ENCODE measurements at regions not wholly inside any gene's neighbourhood (a gene's known extent, or its start where the extent isn't known, plus 50 kb on each side); places are given as distances from the start of the nearest gene placed in this dataset.
"Not testable (repeated sequence)": the region's sequence is repeated elsewhere in the genome, so short reads cannot be mapped to it uniquely, and the experiment has no call there.

GRCh38 chr7:153696242-153696641 lies 356.0 kb upstream of the DPP6 start:
- DNase-seq: no peak

DNA sequence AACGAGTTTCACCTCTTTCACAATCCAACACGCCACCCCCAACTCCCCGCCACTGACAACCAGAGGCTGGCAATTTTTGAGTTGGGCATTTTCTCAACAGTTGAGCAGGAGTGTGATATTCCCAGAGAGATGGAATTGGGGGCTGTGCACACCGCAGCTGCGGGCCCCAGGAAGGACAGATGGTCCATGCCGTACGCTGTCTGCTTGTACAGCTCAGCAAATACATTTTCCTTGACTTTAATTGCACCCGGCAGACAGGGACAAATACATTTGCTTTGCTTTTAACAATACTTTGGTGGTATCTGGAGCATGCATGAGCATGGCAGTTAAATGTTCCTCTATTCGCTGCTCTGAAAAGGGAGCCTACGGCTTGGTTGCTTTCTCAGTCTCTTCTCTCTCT lies 354.2 kb upstream of the DPP6 start:
- no peak for DNase-seq

- DNase-seq: no peak
Measured at GRCh38 chr7:153701678-153702077, 350.5 kb upstream of the DPP6 start.

GRCh38 chr7:153723892-153724291 lies 328.3 kb upstream of the DPP6 start:
- not testable (repeated sequence) for DNase-seq

GRCh38 chr7:153731504-153731903 lies 320.7 kb upstream of the DPP6 start:
- DNase-seq: not testable (repeated sequence)

GRCh38 chr7:153743434-153743833 lies 308.8 kb upstream of the DPP6 start:
- not testable (repeated sequence) for DNase-seq

DNA sequence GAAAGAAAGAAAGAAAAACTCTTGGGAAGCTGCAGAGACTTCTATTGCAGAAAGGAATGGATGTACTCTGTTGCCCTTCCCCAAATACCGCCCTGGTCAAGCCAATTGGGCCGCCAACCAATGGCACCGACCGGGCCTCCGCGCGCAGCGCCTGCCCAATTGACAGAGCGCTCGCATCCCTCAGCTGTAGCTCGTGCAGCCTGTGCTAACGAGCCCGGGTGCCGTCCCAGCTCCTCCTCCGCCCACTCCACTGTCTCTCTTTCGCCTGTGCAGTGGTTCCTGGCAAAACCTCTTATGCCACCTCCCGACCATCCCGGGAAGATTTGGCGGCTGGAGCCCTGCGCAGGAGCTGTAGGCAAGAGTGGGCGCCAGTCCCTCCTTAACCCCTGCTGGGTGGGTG lies 304.2 kb upstream of the DPP6 start:
- not testable (repeated sequence) for DNase-seq

GRCh38 chr7:153748885-153749284 lies 303.3 kb upstream of the DPP6 start:
- not testable (repeated sequence) for DNase-seq

- DNase-seq: not testable (repeated sequence)
Measured at GRCh38 chr7:153765869-153766268, 286.3 kb upstream of the DPP6 start.

DNA sequence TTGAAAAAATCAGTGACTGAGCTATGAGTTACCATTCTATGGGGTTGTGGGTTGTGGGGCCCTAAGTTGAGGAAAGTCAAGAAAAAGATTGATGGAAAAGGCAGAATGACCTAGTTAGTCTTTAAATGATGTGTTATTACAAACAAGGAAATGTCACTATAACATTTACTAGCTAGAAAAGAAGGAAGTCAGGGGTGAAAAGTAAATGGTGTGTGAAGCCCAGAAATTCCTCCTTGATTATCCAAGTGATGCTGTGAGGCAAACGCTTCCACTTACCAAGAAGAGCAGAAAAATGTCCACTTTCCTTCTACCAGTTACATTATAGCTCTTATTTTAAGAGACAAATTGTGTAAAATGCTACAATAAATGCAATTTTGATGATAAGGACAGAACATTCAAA lies 285.3 kb upstream of the DPP6 start:
- not testable (repeated sequence) for DNase-seq

DNA sequence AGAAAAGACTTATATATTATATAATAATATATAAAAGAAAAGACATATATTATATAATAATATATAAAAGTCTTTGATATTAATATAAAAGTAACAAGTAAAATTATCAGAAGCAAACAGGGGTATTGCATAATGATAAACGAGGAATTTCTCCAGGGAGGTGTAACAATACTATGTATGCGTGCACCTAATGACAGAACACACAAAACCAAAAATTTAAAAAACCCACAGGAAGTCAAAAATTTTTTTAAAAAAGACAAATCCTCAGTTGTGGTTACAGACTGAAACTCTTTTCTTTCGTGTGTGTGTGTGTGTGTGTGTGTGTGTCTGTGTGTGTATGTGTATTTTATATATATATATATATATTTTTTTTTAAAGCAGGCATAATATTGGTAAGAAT lies 279.2 kb upstream of the DPP6 start:
- no peak for DNase-seq

- not testable (repeated sequence) for DNase-seq
Measured at GRCh38 chr7:153776940-153777339, 275.3 kb upstream of the DPP6 start.

- DNase-seq: peak in 1 of 2 donors; percentile 13
Measured at GRCh38 chr7:153797363-153797762, 254.8 kb upstream of the DPP6 start.

DNA sequence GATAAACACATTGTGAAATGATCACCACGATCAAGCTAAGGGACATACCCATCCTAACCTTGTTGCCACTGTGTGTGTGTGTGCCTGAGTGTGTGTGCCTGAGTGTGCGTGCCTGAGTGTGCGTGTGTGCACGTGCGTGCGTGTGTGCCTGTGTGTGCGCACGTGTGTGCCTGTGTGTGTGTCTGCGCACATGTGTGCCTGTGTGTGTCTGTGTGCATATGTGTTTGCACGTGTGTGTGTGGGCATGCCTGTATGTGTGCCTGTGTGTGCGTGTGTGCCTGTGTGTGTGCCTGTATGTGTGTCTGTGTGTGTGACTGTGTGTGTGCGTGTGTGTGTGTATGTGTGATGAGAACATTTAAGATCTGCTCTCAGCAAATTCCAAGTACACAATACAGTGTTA lies 244.1 kb upstream of the DPP6 start:
- no peak for DNase-seq

DNA sequence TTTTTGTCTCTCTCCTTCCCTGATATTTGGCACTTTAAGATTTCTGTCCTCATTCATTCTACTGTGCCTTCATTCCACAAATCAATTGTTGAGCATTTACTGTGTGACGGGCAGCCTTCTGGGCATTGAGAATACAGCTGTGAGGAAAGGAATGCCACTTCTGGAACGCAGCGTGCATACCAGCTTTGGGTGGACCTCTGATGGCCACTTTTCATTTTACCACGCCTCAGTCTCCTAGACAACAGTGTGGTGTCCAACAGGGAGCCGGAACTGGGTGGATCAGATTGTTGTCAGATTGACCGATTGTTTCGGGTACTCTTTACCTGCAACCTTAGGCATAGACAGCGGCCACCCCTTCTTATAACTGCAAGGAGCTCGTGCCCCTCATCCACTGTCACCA lies 222.7 kb upstream of the DPP6 start:
- no peak for DNase-seq

DNA sequence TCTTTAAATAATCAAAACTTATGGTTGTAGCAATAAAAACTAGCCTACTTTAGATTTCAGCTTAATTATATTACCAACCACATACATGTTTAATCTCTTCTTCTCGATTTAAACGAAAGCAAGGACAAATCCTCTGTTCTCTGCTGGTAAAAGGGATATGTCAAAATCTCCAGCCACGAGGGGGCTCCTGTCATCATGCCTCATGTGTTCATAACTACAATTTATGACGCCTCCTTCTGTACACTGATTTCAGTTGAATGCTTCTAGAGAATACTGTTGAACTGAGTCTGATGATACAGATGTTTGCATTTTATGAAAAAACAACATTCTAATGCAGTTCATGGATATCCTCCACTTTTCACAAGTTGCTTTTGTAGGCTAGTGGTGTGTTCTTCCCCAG lies 220.0 kb upstream of the DPP6 start:
- no peak for DNase-seq

DNA sequence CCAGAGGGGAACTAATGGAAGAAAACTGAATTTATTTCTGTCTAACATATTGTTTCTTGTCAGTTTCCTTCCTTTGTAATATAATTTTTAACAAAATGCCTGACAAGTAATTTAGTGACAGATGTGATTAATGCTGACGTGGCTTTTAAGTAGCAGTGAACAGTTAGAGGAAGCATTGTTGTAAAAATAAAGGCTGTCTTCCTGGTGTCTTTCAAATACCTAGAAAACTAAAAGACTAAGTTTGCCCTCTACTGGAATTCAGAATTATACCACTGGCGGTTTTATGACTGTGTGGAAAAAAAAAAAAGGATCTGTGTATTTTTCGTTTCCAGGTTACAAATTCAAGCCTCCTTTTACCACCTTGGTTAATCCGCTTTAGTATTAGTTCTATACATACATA lies 217.1 kb upstream of the DPP6 start:
- DNase-seq: no peak

DNA sequence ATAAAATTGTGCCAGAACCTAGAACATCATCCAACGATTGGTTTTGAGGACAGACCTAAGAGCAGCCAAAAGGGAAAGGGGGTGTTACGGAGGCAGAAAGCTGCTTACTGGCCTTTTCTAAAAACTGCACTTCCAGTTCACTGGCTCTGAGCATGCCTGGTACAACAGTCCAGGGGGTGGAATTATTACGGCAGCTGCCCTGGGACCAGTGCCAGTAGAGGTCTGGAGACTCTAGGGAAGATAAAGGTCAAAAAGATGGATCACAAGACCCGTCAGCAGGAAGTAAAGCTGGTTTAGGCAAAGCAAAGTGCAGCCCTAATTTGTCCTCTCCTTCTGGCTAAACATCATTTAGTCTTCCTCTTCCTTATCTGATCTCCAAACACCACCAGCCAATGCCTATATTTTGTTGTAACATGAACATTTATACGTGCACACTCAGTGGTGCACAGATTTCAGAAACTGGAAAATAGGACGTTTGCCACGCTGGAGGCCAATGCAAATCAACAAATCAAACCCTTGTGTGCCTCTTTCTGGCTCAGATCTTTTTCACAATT lies 216.4 kb upstream of the DPP6 start:
- no peak for DNase-seq

DNA sequence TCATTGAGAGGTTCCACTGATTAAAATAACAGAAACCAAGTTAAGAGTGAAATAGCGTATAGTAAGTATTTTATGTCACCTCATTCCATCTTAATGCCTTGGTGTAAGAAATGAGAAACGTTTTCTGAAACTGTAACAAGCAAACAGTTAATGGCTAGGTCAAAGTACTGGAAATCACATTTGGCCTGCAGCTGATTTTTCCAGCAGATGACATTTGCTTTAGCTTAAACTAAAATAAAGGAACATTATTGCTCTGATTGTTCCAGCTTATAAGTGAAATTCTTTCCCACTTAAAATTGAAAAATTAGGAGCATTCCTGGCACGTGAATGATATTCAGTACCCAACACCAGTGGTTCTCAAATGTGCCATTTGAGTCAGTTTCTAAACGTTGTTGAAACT lies 213.6 kb upstream of the DPP6 start:
- DNase-seq: no peak

GRCh38 chr7:153840861-153841260 lies 211.3 kb upstream of the DPP6 start:
- DNase-seq: no peak

GRCh38 chr7:153847828-153848227 lies 204.4 kb upstream of the DPP6 start:
- no peak for DNase-seq

GRCh38 chr7:153852261-153852660 lies 199.9 kb upstream of the DPP6 start:
- DNase-seq: no peak

- no peak for DNase-seq
Measured at GRCh38 chr7:153858355-153858754, 193.8 kb upstream of the DPP6 start.

DNA sequence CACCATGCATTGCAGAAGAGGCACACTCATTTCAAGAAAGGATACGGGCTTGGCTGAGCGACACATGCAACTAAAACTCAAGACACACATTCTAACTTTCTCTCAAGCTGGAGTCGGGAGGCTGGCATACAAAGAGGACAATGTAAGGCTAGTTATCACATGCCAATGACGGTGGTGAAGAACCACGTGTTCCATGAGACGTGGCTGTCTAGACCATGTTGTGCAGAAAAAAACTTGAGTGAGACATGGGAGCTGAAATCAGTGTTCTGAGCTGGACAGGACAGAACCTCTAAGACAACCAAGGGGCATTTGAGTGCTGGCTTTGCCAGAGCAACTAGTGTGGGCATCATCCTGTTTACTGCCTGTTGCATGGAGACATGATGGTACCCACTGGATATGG lies 193.0 kb upstream of the DPP6 start:
- DNase-seq: no peak

Data from inflammatory macrophage (primary cell).